ENCODE measurements at regions not wholly inside any gene's neighbourhood (a gene's known extent, or its start where the extent isn't known, plus 50 kb on each side); places are given as distances from the start of the nearest gene placed in this dataset.

GRCh38 chr6:3957321-3957720 lies 108.1 kb downstream of the FAM50B start:
- TF ChIP-seq CTCF (IDR thresholded peaks at IDR 0.05) (no peak), POLR2A (IDR thresholded peaks at IDR 0.05) (no peak)

Data from tibial nerve (tissue), 3 donors.